Suprapubic skin (tissue), 4 donors: ENCODE measurements at regions not wholly inside any gene's neighbourhood (a gene's known extent, or its start where the extent isn't known, plus 50 kb on each side); places are given as distances from the start of the nearest gene placed in this dataset.
"Not testable (repeated sequence)": the region's sequence is repeated elsewhere in the genome, so short reads cannot be mapped to it uniquely, and the experiment has no call there.

Experiments used
- DNase-seq, 2 donors: peaks; one replicate each; pipeline ENCODE4 v3.0.0-alpha.2; 2019; ENCODE audit warnings: low spot score in 2 of 2
- H3K27ac ChIP-seq: fragments of 200-600 bp; sonication (generic); one replicate; pipeline ENCODE4 v1.5.1; 2019
- H3K27me3 ChIP-seq: fragments of 200-600 bp; sonication (generic); one replicate; pipeline ENCODE4 v1.5.1; 2019
- H3K36me3 ChIP-seq: fragments of 200-600 bp; sonication (generic); one replicate; pipeline ENCODE4 v1.5.1; 2019
- H3K4me1 ChIP-seq: fragments of 200-600 bp; sonication (generic); one replicate; pipeline ENCODE4 v1.5.1; 2019
- H3K4me3 ChIP-seq: fragments of 200-600 bp; sonication (generic); one replicate; pipeline ENCODE4 v1.5.1; 2019; ENCODE audit warnings: mild to moderate bottlenecking
- H3K9me3 ChIP-seq: fragments of 200-600 bp; sonication (generic); one replicate; pipeline ENCODE4 v1.5.1; 2019
- CTCF ChIP-seq, 2 donors: fragments of 200-600 bp in 1 of 2; fragments of 450-650 bp in 1 of 2; sonication (generic) in 1 of 2; IDR thresholded peaks; one replicate each; pipeline ENCODE4 v1.5.1; 2016 to 2019; ENCODE audit warnings: antibody characterized with exemption in 2 of 2, mild to moderate bottlenecking in 1 of 2, moderate library complexity in 1 of 2
- EP300 ChIP-seq: sonication (generic); formaldehyde crosslinking; IDR thresholded peaks from one replicate; pipeline ENCODE4 v1.6.1; 2017; ENCODE audit warnings: antibody characterized with exemption
- POLR2A ChIP-seq, 2 donors: fragments of 450-650 bp; IDR thresholded peaks; one replicate each; pipeline ENCODE4 v1.6.1; 2017; ENCODE audit warnings: antibody characterized with exemption in 2 of 2, mild to moderate bottlenecking in 2 of 2, moderate library complexity in 2 of 2
- POLR2AphosphoS5 ChIP-seq, 3 donors: sonication (generic); formaldehyde crosslinking; IDR thresholded peaks; one replicate each; pipeline ENCODE4 v1.6.1; 2017; ENCODE audit warnings: antibody characterized with exemption in 3 of 3
- WGBS: methylation state at CpG from one replicate; pipeline ENCODE4 v1.1.5; 2018; 5-methylcytosine and 5-hydroxymethylcytosine counted together

- Histone ChIP-seq H3K4me3 (no peak overlapping the region), H3K27me3 (no peaks in the 10 kb centered on the region), H3K36me3 (no peaks in the 10 kb centered on the region), H3K27ac (no peak overlapping the region), H3K4me1 (no peaks in the 10 kb centered on the region), H3K9me3 (no peaks in the 10 kb centered on the region)
- TF ChIP-seq POLR2A (IDR thresholded peaks at IDR 0.05) (no peak), EP300 (no peak), POLR2AphosphoS5 (IDR thresholded peaks at IDR 0.05) (no peak), CTCF (IDR thresholded peaks at IDR 0.05) (no peak)
- no peak for DNase-seq
These were observed 487.8 kb upstream of the NUDT12 start for GRCh38 chr5:104050436-104050835.

- no peak for DNase-seq
- no peak overlapping the region for H3K4me3 ChIP-seq
- WGBS = over 99% methylated on average over 8 of the region's 8 CpGs
- H3K27ac ChIP-seq = no peak overlapping the region
- H3K4me1 ChIP-seq = no peaks in the 10 kb centered on the region
- TF ChIP-seq CTCF (IDR thresholded peaks at IDR 0.05) = no peak
- TF ChIP-seq POLR2AphosphoS5 (IDR thresholded peaks at IDR 0.05) = no peak
- TF ChIP-seq POLR2A (IDR thresholded peaks at IDR 0.05) = no peak
- TF ChIP-seq EP300 = no peak
- no peaks in the 10 kb centered on the region for H3K9me3 ChIP-seq
- H3K27me3 ChIP-seq = no peaks in the 10 kb centered on the region
- no peaks in the 10 kb centered on the region for H3K36me3 ChIP-seq
These were observed 487.2 kb upstream of the NUDT12 start for GRCh38 chr5:104049752-104050151.

- no peaks in the 10 kb centered on the region for H3K36me3 ChIP-seq
- H3K27ac ChIP-seq = no peak overlapping the region
- DNase-seq = no peak
- no peak for TF ChIP-seq EP300
- no peak for TF ChIP-seq POLR2AphosphoS5 (IDR thresholded peaks at IDR 0.05)
- TF ChIP-seq CTCF (IDR thresholded peaks at IDR 0.05) = no peak
- H3K9me3 ChIP-seq = no peaks in the 10 kb centered on the region
- no peaks in the 10 kb centered on the region for H3K4me1 ChIP-seq
- no peak overlapping the region for H3K4me3 ChIP-seq
- WGBS = 90% methylated on average over 2 of the region's 2 CpGs
- no peaks in the 10 kb centered on the region for H3K27me3 ChIP-seq
These were observed 485.6 kb upstream of the NUDT12 start for GRCh38 chr5:104048231-104048630.

- no peak for DNase-seq
- H3K4me1 ChIP-seq = no peaks in the 10 kb centered on the region
These were observed 483.4 kb upstream of the NUDT12 start for GRCh38 chr5:104045987-104046386.

GRCh38 chr5:104039871-104040270 lies 477.3 kb upstream of the NUDT12 start:
- not testable (repeated sequence) for H3K9me3 ChIP-seq, H3K27ac ChIP-seq, H3K4me1 ChIP-seq, DNase-seq, H3K4me3 ChIP-seq, H3K36me3 ChIP-seq, H3K27me3 ChIP-seq
- WGBS = 74% methylated on average over 4 of the region's 4 CpGs

More at GRCh38 chr5:104045987-104046386, 483.4 kb upstream of the NUDT12 start:
- Histone ChIP-seq H3K36me3 (no peaks in the 10 kb centered on the region), H3K27ac (no peak overlapping the region), H3K4me3 (no peak overlapping the region), H3K9me3 (no peaks in the 10 kb centered on the region), H3K27me3 (no peaks in the 10 kb centered on the region)
- TF ChIP-seq EP300 = no peak
- no peak for TF ChIP-seq POLR2A (IDR thresholded peaks at IDR 0.05)
- no peak for TF ChIP-seq POLR2AphosphoS5 (IDR thresholded peaks at IDR 0.05)
- TF ChIP-seq CTCF (IDR thresholded peaks at IDR 0.05) = no peak

GRCh38 chr5:104037136-104037535 lies 474.5 kb upstream of the NUDT12 start:
- not testable (repeated sequence) for H3K36me3 ChIP-seq, H3K27me3 ChIP-seq, H3K9me3 ChIP-seq, H3K4me3 ChIP-seq, H3K27ac ChIP-seq, DNase-seq, H3K4me1 ChIP-seq
- WGBS = 81% methylated on average over 4 of the region's 4 CpGs

- H3K27ac ChIP-seq, H3K27me3 ChIP-seq, H3K4me3 ChIP-seq, H3K36me3 ChIP-seq, DNase-seq, H3K4me1 ChIP-seq: not testable (repeated sequence)
- 80% methylated on average over 4 of the region's 4 CpGs for WGBS
- H3K9me3 ChIP-seq = peaks cover 10% of the 10 kb centered on the region
These were observed 470.6 kb upstream of the NUDT12 start for GRCh38 chr5:104033186-104033585.
